ENCODE measurements at regions not wholly inside any gene's neighbourhood (a gene's known extent, or its start where the extent isn't known, plus 50 kb on each side); places are given as distances from the start of the nearest gene placed in this dataset.
"Not testable (repeated sequence)": the region's sequence is repeated elsewhere in the genome, so short reads cannot be mapped to it uniquely, and the experiment has no call there.

GRCh38 chr2:195228547-195228946 is 428.5 kb upstream of the SLC39A10 start:
- not testable (repeated sequence) for DNase-seq (ENCODE audit: low read depth in 4 of 4, low spot score in 1 of 4)

GRCh38 chr2:195214072-195214471 is 443.0 kb upstream of the SLC39A10 start:
- no peak for DNase-seq (ENCODE audit: low read depth in 4 of 4, low spot score in 1 of 4)

- no peak for DNase-seq (ENCODE audit: low read depth in 4 of 4, low spot score in 1 of 4)
These were observed 444.4 kb upstream of the SLC39A10 start for GRCh38 chr2:195212586-195212985.

- DNase-seq (ENCODE audit: low read depth in 4 of 4, low spot score in 1 of 4): no peak
These were observed 454.7 kb upstream of the SLC39A10 start for GRCh38 chr2:195202163-195202845.

GRCh38 chr2:195199864-195200263 is 457.2 kb upstream of the SLC39A10 start:
- no peak for DNase-seq (ENCODE audit: low read depth in 4 of 4, low spot score in 1 of 4)

GRCh38 chr2:195181059-195181705 is 475.8 kb upstream of the SLC39A10 start:
- no peak for DNase-seq (ENCODE audit: low read depth in 4 of 4, low spot score in 1 of 4)

GRCh38 chr2:195168369-195168768 is 488.7 kb upstream of the SLC39A10 start:
- no peak for DNase-seq (ENCODE audit: low read depth in 4 of 4, low spot score in 1 of 4)

- no peak for DNase-seq (ENCODE audit: low read depth in 4 of 4, low spot score in 1 of 4)
These were observed 492.1 kb upstream of the SLC39A10 start for GRCh38 chr2:195164930-195165329.

- DNase-seq (ENCODE audit: low read depth in 4 of 4, low spot score in 1 of 4): no peak
These were observed 494.1 kb upstream of the SLC39A10 start for GRCh38 chr2:195162918-195163317.

GRCh38 chr2:195162194-195162593 is 494.8 kb upstream of the SLC39A10 start:
- DNase-seq (ENCODE audit: low read depth in 4 of 4, low spot score in 1 of 4): no peak

- no peak for DNase-seq (ENCODE audit: low read depth in 4 of 4, low spot score in 1 of 4)
These were observed 496.1 kb upstream of the SLC39A10 start for GRCh38 chr2:195160963-195161362.

- no peak for DNase-seq (ENCODE audit: low read depth in 4 of 4, low spot score in 1 of 4)
These were observed 505.3 kb upstream of the SLC39A10 start for GRCh38 chr2:195151711-195152110.

GRCh38 chr2:195150819-195151218 is 506.2 kb upstream of the SLC39A10 start:
- no peak for DNase-seq (ENCODE audit: low read depth in 4 of 4, low spot score in 1 of 4)

GRCh38 chr2:195148004-195148403 is 509.0 kb upstream of the SLC39A10 start:
- no peak for DNase-seq (ENCODE audit: low read depth in 4 of 4, low spot score in 1 of 4)

- no peak for DNase-seq (ENCODE audit: low read depth in 4 of 4, low spot score in 1 of 4)
These were observed 510.1 kb upstream of the SLC39A10 start for GRCh38 chr2:195146761-195147541.

GRCh38 chr2:195138435-195138834 is 518.6 kb upstream of the SLC39A10 start:
- DNase-seq (ENCODE audit: low read depth in 4 of 4, low spot score in 1 of 4): no peak

- DNase-seq (ENCODE audit: low read depth in 4 of 4, low spot score in 1 of 4): not testable (repeated sequence)
These were observed 531.1 kb upstream of the SLC39A10 start for GRCh38 chr2:195125889-195126288.

- no peak for DNase-seq (ENCODE audit: low read depth in 4 of 4, low spot score in 1 of 4)
These were observed 532.5 kb upstream of the SLC39A10 start for GRCh38 chr2:195124391-195125079.

- DNase-seq (ENCODE audit: low read depth in 4 of 4, low spot score in 1 of 4): no peak
These were observed 534.4 kb upstream of the SLC39A10 start for GRCh38 chr2:195122653-195123052.

GRCh38 chr2:195121341-195121740 is 535.7 kb upstream of the SLC39A10 start:
- no peak for DNase-seq (ENCODE audit: low read depth in 4 of 4, low spot score in 1 of 4)

GRCh38 chr2:195119231-195119630 is 537.8 kb upstream of the SLC39A10 start:
- DNase-seq (ENCODE audit: low read depth in 4 of 4, low spot score in 1 of 4): no peak
